ENCODE measurements at regions not wholly inside any gene's neighbourhood (a gene's known extent, or its start where the extent isn't known, plus 50 kb on each side); places are given as distances from the start of the nearest gene placed in this dataset.

DNA sequence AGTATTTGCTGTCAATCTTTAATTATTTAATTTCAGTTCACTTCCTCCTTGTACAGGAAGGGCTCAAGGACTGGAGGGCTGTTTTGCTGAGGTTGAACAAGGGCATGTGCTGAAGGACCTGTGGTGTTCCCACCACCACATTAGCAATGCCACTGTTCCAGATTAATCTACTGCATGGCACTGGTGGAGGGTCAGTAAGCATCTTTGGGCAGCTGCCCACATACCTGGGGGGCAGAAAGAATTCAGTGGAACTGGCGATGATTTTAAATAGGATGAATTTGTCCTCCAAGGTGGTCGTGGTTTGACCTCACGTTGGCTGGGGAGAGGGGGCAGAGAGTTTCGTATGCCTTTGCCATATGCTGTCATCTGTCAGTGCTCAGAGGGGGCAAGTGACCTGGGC is 244.8 kb downstream of the TLE3 start:
- TF ChIP-seq, protein P1, sequence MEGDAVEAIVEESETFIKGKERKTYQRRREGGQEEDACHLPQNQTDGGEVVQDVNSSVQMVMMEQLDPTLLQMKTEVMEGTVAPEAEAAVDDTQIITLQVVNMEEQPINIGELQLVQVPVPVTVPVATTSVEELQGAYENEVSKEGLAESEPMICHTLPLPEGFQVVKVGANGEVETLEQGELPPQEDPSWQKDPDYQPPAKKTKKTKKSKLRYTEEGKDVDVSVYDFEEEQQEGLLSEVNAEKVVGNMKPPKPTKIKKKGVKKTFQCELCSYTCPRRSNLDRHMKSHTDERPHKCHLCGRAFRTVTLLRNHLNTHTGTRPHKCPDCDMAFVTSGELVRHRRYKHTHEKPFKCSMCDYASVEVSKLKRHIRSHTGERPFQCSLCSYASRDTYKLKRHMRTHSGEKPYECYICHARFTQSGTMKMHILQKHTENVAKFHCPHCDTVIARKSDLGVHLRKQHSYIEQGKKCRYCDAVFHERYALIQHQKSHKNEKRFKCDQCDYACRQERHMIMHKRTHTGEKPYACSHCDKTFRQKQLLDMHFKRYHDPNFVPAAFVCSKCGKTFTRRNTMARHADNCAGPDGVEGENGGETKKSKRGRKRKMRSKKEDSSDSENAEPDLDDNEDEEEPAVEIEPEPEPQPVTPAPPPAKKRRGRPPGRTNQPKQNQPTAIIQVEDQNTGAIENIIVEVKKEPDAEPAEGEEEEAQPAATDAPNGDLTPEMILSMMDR (IDR thresholded peaks at IDR 0.05): no peak
- TF ChIP-seq POLR2A (IDR thresholded peaks at IDR 0.05): no peak
- no peak for TF ChIP-seq EP300 (IDR thresholded peaks at IDR 0.05)
- no peak for TF ChIP-seq POLR2AphosphoS5 (IDR thresholded peaks at IDR 0.05)

All from gastroesophageal sphincter (tissue), 3 donors.